HCT116 (cell line): ENCODE measurements at regions not wholly inside any gene's neighbourhood (a gene's known extent, or its start where the extent isn't known, plus 50 kb on each side); places are given as distances from the start of the nearest gene placed in this dataset.

ENCODE experiments used
- ATF3 ChIP-seq: IDR thresholded peaks from 2 replicates; pipeline ENCODE4 v1.6.1; 2012
- CBX3 ChIP-seq: IDR thresholded peaks from 2 replicates; pipeline ENCODE4 v1.6.1; 2012; ENCODE audit warnings: low read depth
- CTCF ChIP-seq, 3 experiments: fragments of 200-600 bp in 1 of 3; sonication (generic) in 1 of 3; IDR thresholded peaks in 2 of 3; conservative IDR thresholded peaks in 1 of 3; 2 replicates each; pipeline ENCODE4 v1.5.1; 2012 to 2017; ENCODE audit warnings: low read depth in 2 of 3, low read length in 2 of 3, antibody characterized with exemption in 1 of 3, borderline replicate concordance in 1 of 3, control low read depth in 1 of 3, mild to moderate bottlenecking in 1 of 3, mixed read lengths in 1 of 3, mixed run types in 1 of 3, moderate library complexity in 1 of 3; ENCODE audit not compliant: insufficient read depth in 1 of 3
- EZH2 ChIP-seq: fragments of 200-600 bp; sonication (generic); IDR thresholded peaks from 2 replicates; pipeline ENCODE4 v1.6.1; 2017; ENCODE audit warnings: antibody characterized with exemption, mixed run types
- JUND ChIP-seq: IDR thresholded peaks from 2 replicates; pipeline ENCODE4 v1.6.1; 2012
- MAX ChIP-seq: IDR thresholded peaks from 2 replicates; pipeline ENCODE4 v1.6.1; 2012
- POLR2A ChIP-seq: IDR thresholded peaks from 2 replicates; pipeline ENCODE4 v1.7.0; 2011; ENCODE audit warnings: borderline replicate concordance; ENCODE audit not compliant: insufficient read depth, insufficient read length; ENCODE audit errors: extremely low read depth
- POLR2AphosphoS5 ChIP-seq: IDR thresholded peaks from 2 replicates; pipeline ENCODE4 v1.6.1; 2011; ENCODE audit warnings: mild to moderate bottlenecking, low read depth, low read length, moderate library complexity
- SIN3A ChIP-seq: IDR thresholded peaks from 2 replicates; pipeline ENCODE4 v1.6.1; 2012; ENCODE audit warnings: low read depth
- YY1 ChIP-seq: IDR thresholded peaks from 2 replicates; pipeline ENCODE4 v1.6.1; 2011; ENCODE audit warnings: low read length, low read depth, moderate library complexity, mild to moderate bottlenecking; ENCODE audit not compliant: insufficient replicate concordance; ENCODE audit errors: extremely low read depth

GRCh38 chr21:41685511-41686149 is 81.2 kb downstream of the RIPK4 start:
- TF ChIP-seq CTCF (IDR thresholded peaks at IDR 0.05 in 2 of 3, conservative IDR thresholded peaks at IDR 0.05 in 1 of 3; ENCODE audit: borderline replicate concordance in 1 of 3, insufficient read depth in 1 of 3, low read depth in 2 of 3, low read length in 2 of 3) (no peak), POLR2AphosphoS5 (no peak), MAX (no peak), POLR2A (no peak), CBX3 (no peak), YY1 (no peak), EZH2 (no peak), SIN3A (no peak), JUND (no peak), ATF3 (no peak)
